DND-41 (cell line): ENCODE measurements at regions not wholly inside any gene's neighbourhood (a gene's known extent, or its start where the extent isn't known, plus 50 kb on each side); places are given as distances from the start of the nearest gene placed in this dataset.

Experiments used
- CTCF ChIP-seq: IDR thresholded peaks from 2 replicates; pipeline ENCODE4 v1.5.1; 2012; ENCODE audit warnings: borderline replicate concordance, low read length, moderate library complexity, mild to moderate bottlenecking; ENCODE audit not compliant: poor library complexity, severe bottlenecking; ENCODE audit errors: extremely low read depth
- EZH2 ChIP-seq: IDR thresholded peaks from 3 replicates; pipeline ENCODE4 v1.6.1; 2012; ENCODE audit warnings: borderline replicate concordance, low read depth, mild to moderate bottlenecking, moderate library complexity, low read length, inconsistent platforms; ENCODE audit not compliant: severe bottlenecking

GRCh38 chr4:116064331-116064730, 950.9 kb upstream of the NDST4 start:
- TF ChIP-seq EZH2: no peak
- TF ChIP-seq CTCF: no peak
